Psoas muscle (tissue), 7 donors: ENCODE measurements at regions not wholly inside any gene's neighbourhood (a gene's known extent, or its start where the extent isn't known, plus 50 kb on each side); places are given as distances from the start of the nearest gene placed in this dataset.

ENCODE experiments used
- ATAC-seq, 4 donors: fragments of 200-7000 bp; cut with Tn5 transposase; one replicate each; pipeline ENCODE4 v1.9.1; 2020; ENCODE audit warnings: moderate library complexity in 3 of 4, mild to moderate bottlenecking in 2 of 4
- DNase-seq, 2 donors: peaks; one replicate each; pipeline ENCODE4 v3.0.0-alpha.2; 2020
- H3K27ac ChIP-seq: fragments of 200-600 bp; one replicate; pipeline ENCODE4 v1.8.0; 2022
- H3K27me3 ChIP-seq, 3 donors: fragments of 200-600 bp in 1 of 3; one replicate each; pipeline versions ENCODE4 v1.6.1 to v1.8.0; 2013 to 2022; ENCODE audit warnings: low read length in 2 of 3, mild to moderate bottlenecking in 2 of 3, moderate library complexity in 1 of 3; ENCODE audit not compliant: insufficient read depth in 3 of 3
- H3K36me3 ChIP-seq, 2 donors: fragments of 200-600 bp in 1 of 2; one replicate each; pipeline versions ENCODE4 v1.6.1 to v1.8.0; 2013 to 2022; ENCODE audit warnings: low read depth in 1 of 2, mild to moderate bottlenecking in 1 of 2, moderate library complexity in 1 of 2; ENCODE audit not compliant: insufficient read depth in 1 of 2
- H3K4me1 ChIP-seq: fragments of 200-600 bp; one replicate; pipeline ENCODE4 v1.8.0; 2022
- H3K4me3 ChIP-seq: fragments of 200-600 bp; one replicate; pipeline ENCODE4 v1.8.0; 2022; ENCODE audit warnings: mild to moderate bottlenecking
- H3K9me3 ChIP-seq: fragments of 200-600 bp; one replicate; pipeline ENCODE4 v1.8.0; 2022
- CTCF ChIP-seq: fragments of 200-600 bp; IDR thresholded peaks from one replicate; pipeline ENCODE4 v1.8.0; 2022; ENCODE audit warnings: antibody characterized with exemption
- WGBS, 3 donors: extraction: QIAGEN DNeasy Blood & Tissue Kit; methylation state at CpG; one replicate each; pipeline versions ENCODE4 v1.1.6 to v1.1.7; 2013; 5-methylcytosine and 5-hydroxymethylcytosine counted together
- intact Hi-C, 2 donors: fragments of 100-400 bp; cut with DNase I; formaldehyde crosslinking; loops; one replicate each; pipeline versions ENCODE4 v1.11.0 to v1.14.2; 2022
- donor health status: healthy with polysubstance abuse.
- donor health status: DM: no; HTN: no; CAD: no; lungs with moderate emphysema.
- donor health status: Bipolar disorder and iron deficiency.
- donor health status: healthy.
- donor health status: DM: yes; HTN: yes; CAD: no.
- donor health status: DM: no; HTN: no; CAD: no.
- donor health status: DM: yes; HTN: yes; CAD: no.

GRCh38 chr18:46378126-46378863, 274.1 kb downstream of the HAUS1 start:
- no peak for TF ChIP-seq CTCF
- 82 to 89% (median 83%) methylated on average over 12 of the region's 12 CpGs for WGBS, 3 donors
- Histone ChIP-seq H3K36me3 (no peaks in the 10 kb centered on the region), H3K4me1 (no peaks in the 10 kb centered on the region), H3K9me3 (no peaks in the 10 kb centered on the region), H3K4me3 (no peak overlapping the region), H3K27me3 (no peaks in the 10 kb centered on the region), H3K27ac (no peak overlapping the region)
- DNase-seq (no peak), ATAC-seq (no peak)
- intact Hi-C loops: no loop called here

GRCh38 chr18:46378864-46379207, 274.7 kb downstream of the HAUS1 start:
- Histone ChIP-seq H3K4me3 (no peak overlapping the region), H3K4me1 (no peaks in the 10 kb centered on the region), H3K27ac (no peak overlapping the region), H3K27me3 (no peaks in the 10 kb centered on the region), H3K36me3 (no peaks in the 10 kb centered on the region), H3K9me3 (no peaks in the 10 kb centered on the region)
- WGBS, 3 donors: 92 to 93% (median 93%) methylated on average over 4 of the region's 4 CpGs
- TF ChIP-seq CTCF: no peak
- DNase-seq: no peak
- intact Hi-C loops: no loop called here
- ATAC-seq: no peak

DNA sequence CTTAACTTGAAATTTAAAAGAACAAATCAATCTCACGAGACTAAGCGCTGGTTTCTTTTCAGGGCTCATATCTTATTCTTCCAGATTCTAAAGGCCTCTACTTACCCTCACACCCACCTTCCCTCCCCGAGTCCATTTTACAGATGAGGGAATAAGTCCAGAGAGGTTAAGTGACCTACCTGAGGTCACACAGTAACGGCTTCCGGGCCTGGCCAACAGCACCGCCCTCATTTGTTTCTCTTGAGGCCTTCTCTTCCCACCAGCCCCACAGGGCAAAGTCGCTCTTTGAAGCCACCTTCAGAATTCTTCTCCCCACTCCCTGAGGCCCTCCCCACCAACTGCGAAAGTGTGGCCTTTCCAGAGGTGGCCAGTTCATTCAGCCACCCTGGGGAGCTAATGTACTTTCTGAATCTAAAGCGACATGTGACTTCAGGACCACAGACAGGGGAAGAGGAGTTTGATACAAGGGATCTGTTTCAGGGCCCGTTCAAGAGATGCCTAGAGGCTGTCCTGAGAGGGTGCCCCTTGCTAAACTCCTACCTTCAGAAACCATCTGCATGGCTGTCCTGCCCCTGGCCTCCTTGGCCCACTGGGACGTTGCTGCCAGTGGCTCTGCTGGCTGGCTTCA, 275.3 kb downstream of the HAUS1 start:
- Histone ChIP-seq H3K36me3 (no peaks in the 10 kb centered on the region), H3K4me3 (no peak overlapping the region), H3K27me3 (no peaks in the 10 kb centered on the region), H3K27ac (no peak overlapping the region), H3K4me1 (no peaks in the 10 kb centered on the region), H3K9me3 (no peaks in the 10 kb centered on the region)
- DNase-seq (no peak), ATAC-seq (no peak)
- intact Hi-C loops: no loop called here
- no peak for TF ChIP-seq CTCF
- 86 to 89% (median 89%) methylated on average over 11 of the region's 11 CpGs for WGBS, 3 donors

DNA sequence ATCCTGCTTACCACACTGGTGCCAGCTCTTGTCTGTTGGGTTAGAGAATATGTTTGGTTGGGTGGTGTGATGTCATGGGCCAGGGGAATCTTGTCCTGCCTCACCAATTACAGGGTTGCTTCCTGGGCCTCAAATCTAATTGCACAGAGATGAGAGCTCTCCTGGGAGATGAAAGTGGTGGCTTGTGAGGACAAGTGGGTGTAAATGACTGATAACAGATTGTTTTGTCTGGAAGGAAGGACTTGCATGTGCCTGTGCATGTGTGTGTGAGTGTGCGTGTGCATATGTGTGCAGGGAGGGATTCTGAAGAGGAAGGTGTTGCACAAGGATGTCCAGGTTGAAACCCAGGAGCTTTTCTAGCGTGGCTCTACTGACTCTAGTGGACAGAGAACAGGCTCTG, 271.9 kb downstream of the LOXHD1 start:
- Histone ChIP-seq H3K27me3 (no peaks in the 10 kb centered on the region), H3K4me3 (no peak overlapping the region), H3K36me3 (no peaks in the 10 kb centered on the region), H3K4me1 (peaks cover 19% of the 10 kb centered on the region), H3K27ac (no peak overlapping the region), H3K9me3 (no peaks in the 10 kb centered on the region)
- TF ChIP-seq CTCF: no peak
- intact Hi-C loops: no loop called here
- DNase-seq (no peak), ATAC-seq (no peak)
- WGBS, 3 donors: 93 to 96% (median 93%) methylated on average over 2 of the region's 2 CpGs
